Keratinocyte (primary cell): ENCODE measurements at regions not wholly inside any gene's neighbourhood (a gene's known extent, or its start where the extent isn't known, plus 50 kb on each side); places are given as distances from the start of the nearest gene placed in this dataset.

Experiments used
- DNase-seq: peaks from one replicate; pipeline ENCODE4 v3.0.0-alpha.2; 2011; ENCODE audit warnings: low read depth, missing footprints, low spot score
- FAIRE-seq: peaks from 2 replicates; lab custom pipeline; 2011; peaks lifted over from hg19 to GRCh38; lab: Jason Lieb, UNC
- H2AFZ ChIP-seq: 2 replicates; pipeline ENCODE4 v1.6.0; 2012; ENCODE audit warnings: low read length, control low read depth, inconsistent platforms; ENCODE audit not compliant: control insufficient read depth
- H3K27ac ChIP-seq: 2 replicates; pipeline ENCODE4 v1.5.1; 2011; ENCODE audit warnings: low read length; ENCODE audit not compliant: control insufficient read depth, insufficient read depth
- H3K27me3 ChIP-seq: 3 replicates; pipeline ENCODE4 v1.6.0; 2011; ENCODE audit warnings: low read length; ENCODE audit not compliant: control insufficient read depth, insufficient read depth; ENCODE audit errors: extremely low read depth
- H3K36me3 ChIP-seq, 2 experiments: 2 replicates in 1 of 2; 3 replicates in 1 of 2; pipeline ENCODE4 v1.5.1; 2011; ENCODE audit warnings: low read length in 2 of 2, mild to moderate bottlenecking in 1 of 2; ENCODE audit not compliant: control insufficient read depth in 2 of 2, insufficient read depth in 2 of 2; ENCODE audit errors: extremely low read depth in 1 of 2
- H3K4me1 ChIP-seq: 3 replicates; pipeline ENCODE4 v1.5.1; 2011; ENCODE audit warnings: low read length; ENCODE audit not compliant: control insufficient read depth, insufficient read depth; ENCODE audit errors: extremely low read depth
- H3K4me2 ChIP-seq: 3 replicates; pipeline ENCODE4 v1.6.0; 2011; ENCODE audit warnings: low read depth, low read length; ENCODE audit not compliant: control insufficient read depth, insufficient read depth; ENCODE audit errors: extremely low read depth
- H3K4me3 ChIP-seq, 3 experiments: fragments of 200-600 bp in 1 of 3; sonication (generic) in 1 of 3; 2 replicates in 2 of 3; 3 replicates in 1 of 3; pipeline ENCODE4 v1.5.1; 2011 to 2016; ENCODE audit warnings: low read length in 3 of 3, mild to moderate bottlenecking in 3 of 3, control low read depth in 2 of 3, inconsistent platforms in 1 of 3, low read depth in 1 of 3, mixed read lengths in 1 of 3, mixed run types in 1 of 3, moderate library complexity in 1 of 3; ENCODE audit not compliant: control insufficient read depth in 2 of 3, insufficient read depth in 2 of 3; ENCODE audit errors: extremely low read depth in 1 of 3
- H3K79me2 ChIP-seq: 2 replicates; pipeline ENCODE4 v1.6.0; 2012; ENCODE audit warnings: low read length; ENCODE audit not compliant: control insufficient read depth, insufficient read depth
- H3K9ac ChIP-seq: 3 replicates; pipeline ENCODE4 v1.6.0; 2011; ENCODE audit warnings: low read length; ENCODE audit not compliant: control insufficient read depth, insufficient read depth; ENCODE audit errors: extremely low read depth
- H3K9me1 ChIP-seq: 3 replicates; pipeline ENCODE4 v1.6.0; 2011; ENCODE audit warnings: low read length; ENCODE audit not compliant: control insufficient read depth, insufficient read depth; ENCODE audit errors: extremely low read depth
- H3K9me3 ChIP-seq: 2 replicates; pipeline ENCODE4 v1.5.1; 2012; ENCODE audit warnings: low read depth, low read length; ENCODE audit not compliant: control insufficient read depth
- H4K20me1 ChIP-seq: 3 replicates; pipeline ENCODE4 v1.6.0; 2011; ENCODE audit warnings: low read length; ENCODE audit not compliant: control insufficient read depth, insufficient read depth; ENCODE audit errors: extremely low read depth
- CTCF ChIP-seq, 3 experiments: IDR thresholded peaks in 1 of 3; conservative IDR thresholded peaks in 1 of 3; optimal IDR thresholded peaks in 1 of 3; 2 replicates in 2 of 3; 3 replicates in 1 of 3; pipeline versions ENCODE3 to v1.5.1; 2011; ENCODE audit warnings: low read length in 3 of 3, mild to moderate bottlenecking in 3 of 3, moderate library complexity in 2 of 3, control low read depth in 1 of 3, inconsistent platforms in 1 of 3; ENCODE audit not compliant: insufficient read depth in 2 of 3; ENCODE audit errors: extremely low read depth in 1 of 3
- EZH2 ChIP-seq: IDR thresholded peaks from one replicate; pipeline ENCODE4 v1.6.1; 2012; ENCODE audit warnings: inconsistent platforms, mild to moderate bottlenecking, low read length, moderate library complexity
- dilution Hi-C: fragments of 300-500 bp; cut with MboI; formaldehyde crosslinking; loops from one replicate; pipeline ENCODE4 v1.7.0; 2020; ENCODE audit warnings: low sequenced_read_pairs; ENCODE audit not compliant: extremely low pct_ligation_motif_present

GRCh38 chr1:69459244-69459643 lies 108.5 kb upstream of the LRRC7 start:
- H3K36me3 ChIP-seq, result no peaks in the 10 kb centered on the region
- H3K9me3 ChIP-seq, result no peaks in the 10 kb centered on the region
- TF ChIP-seq EZH2 (no peak), CTCF (optimal IDR thresholded peaks at IDR 0.05 in 1 of 3, IDR thresholded peaks at IDR 0.05 in 1 of 3, conservative IDR thresholded peaks at IDR 0.05 in 1 of 3; ENCODE audit: extremely low read depth in 1 of 3, insufficient read depth in 2 of 3, low read length in 3 of 3) (no peak)
- H3K4me2 ChIP-seq, result no peak overlapping the region
- H3K4me1 ChIP-seq, result no peaks in the 10 kb centered on the region
- H3K27ac ChIP-seq, result no peak overlapping the region
- no peaks in the 10 kb centered on the region for H3K9me1 ChIP-seq
- dilution Hi-C loops, result no loop called here
- no peaks in the 10 kb centered on the region for H3K27me3 ChIP-seq
- H3K4me3 ChIP-seq, result no peak overlapping the region
- FAIRE-seq (no peak), DNase-seq (no peak)
- no peak overlapping the region for H3K9ac ChIP-seq
- H4K20me1 ChIP-seq, result no peaks in the 10 kb centered on the region
- no peaks in the 10 kb centered on the region for H3K79me2 ChIP-seq
- no peak overlapping the region for H2AFZ ChIP-seq

GRCh38 chr1:69475021-69475420 lies 92.7 kb upstream of the LRRC7 start:
- Histone ChIP-seq H3K27me3 (no peaks in the 10 kb centered on the region), H3K79me2 (no peaks in the 10 kb centered on the region), H3K9me1 (no peaks in the 10 kb centered on the region), H2AFZ (peak overlapping the region; percentile 74), H3K9me3 (no peaks in the 10 kb centered on the region), H3K4me2 (peak overlapping the region; percentile 6), H3K4me3 (no peak overlapping the region), H3K4me1 (peaks cover 15% of the 10 kb centered on the region), H3K27ac (peak overlapping the region; percentile 80), H3K9ac (peak overlapping the region; percentile 40), H4K20me1 (no peaks in the 10 kb centered on the region), H3K36me3 (no peaks in the 10 kb centered on the region)
- TF ChIP-seq EZH2 (no peak), CTCF (optimal IDR thresholded peaks at IDR 0.05 in 1 of 3, IDR thresholded peaks at IDR 0.05 in 1 of 3, conservative IDR thresholded peaks at IDR 0.05 in 1 of 3; ENCODE audit: extremely low read depth in 1 of 3, insufficient read depth in 2 of 3, low read length in 3 of 3) (no peak)
- DNase-seq, result no peak
- FAIRE-seq, result peak; percentile 100
- dilution Hi-C loops, result no loop called here
